Karpas-422 (cell line): ENCODE measurements at regions not wholly inside any gene's neighbourhood (a gene's known extent, or its start where the extent isn't known, plus 50 kb on each side); places are given as distances from the start of the nearest gene placed in this dataset.

ENCODE experiments used
- DNase-seq: peaks from one replicate; pipeline ENCODE4 v3.0.0-alpha.2; 2015
- H2AFZ ChIP-seq: fragments of 200-600 bp; sonication (generic); 2 replicates; pipeline ENCODE4 v1.6.1; 2014; ENCODE audit warnings: antibody characterized with exemption, low read length, mixed read lengths
- H3K27ac ChIP-seq: fragments of 200-600 bp; sonication (generic); 2 replicates; pipeline ENCODE4 v1.5.1; 2014; ENCODE audit warnings: mild to moderate bottlenecking, low read length, moderate library complexity
- H3K27me3 ChIP-seq: fragments of 200-600 bp; sonication (generic); 2 replicates; pipeline ENCODE4 v1.6.1; 2014; ENCODE audit warnings: low read length, mixed read lengths
- H3K36me3 ChIP-seq: fragments of 200-600 bp; sonication (generic); 2 replicates; pipeline ENCODE4 v1.6.1; 2014; ENCODE audit warnings: low read length, mixed read lengths; ENCODE audit not compliant: insufficient read depth
- H3K4me1 ChIP-seq: fragments of 200-600 bp; sonication (generic); 2 replicates; pipeline ENCODE4 v1.6.1; 2014; ENCODE audit warnings: mild to moderate bottlenecking, low read length, mixed read lengths
- H3K4me2 ChIP-seq: fragments of 200-600 bp; sonication (generic); 2 replicates; pipeline ENCODE4 v1.6.1; 2014; ENCODE audit warnings: low read length, low read depth, mild to moderate bottlenecking; ENCODE audit not compliant: poor library complexity, severe bottlenecking
- H3K4me3 ChIP-seq: fragments of 200-600 bp; sonication (generic); 2 replicates; pipeline ENCODE4 v1.5.1; 2014; ENCODE audit warnings: mild to moderate bottlenecking, antibody characterized with exemption, low read length, mixed read lengths
- H3K79me2 ChIP-seq: fragments of 200-600 bp; sonication (generic); 2 replicates; pipeline ENCODE4 v1.6.1; 2014; ENCODE audit warnings: mild to moderate bottlenecking, low read length, mixed read lengths
- H3K9ac ChIP-seq: fragments of 200-600 bp; sonication (generic); 2 replicates; pipeline ENCODE4 v1.6.0; 2014; ENCODE audit warnings: low read length
- H3K9me2 ChIP-seq: fragments of 200-600 bp; sonication (generic), shearing (Covaris generic); replicated peaks from 2 replicates; pipeline ENCODE4 v1.6.0; 2014; ENCODE audit warnings: mild to moderate bottlenecking, low read length, moderate library complexity; ENCODE audit not compliant: insufficient read depth
- H3K9me3 ChIP-seq: fragments of 300-700, 200-600 bp; sonication (generic); 2 replicates; pipeline ENCODE4 v1.6.1; 2014; ENCODE audit warnings: low read length, mixed read lengths
- H4K20me1 ChIP-seq: fragments of 200-600 bp; sonication (generic); 2 replicates; pipeline ENCODE4 v1.6.1; 2014; ENCODE audit warnings: mild to moderate bottlenecking, antibody characterized with exemption, low read length, low read depth; ENCODE audit not compliant: insufficient read depth

GRCh38 chr5:33179301-33179700 lies 261.5 kb upstream of the TARS1 start:
- Histone ChIP-seq H3K4me1 (no peaks in the 10 kb centered on the region), H3K36me3 (no peaks in the 10 kb centered on the region), H3K27me3 (no peaks in the 10 kb centered on the region), H3K79me2 (no peaks in the 10 kb centered on the region), H4K20me1 (no peaks in the 10 kb centered on the region), H3K4me3 (no peak overlapping the region), H3K9me3 (no peaks in the 10 kb centered on the region), H3K9me2 (no peaks in the 10 kb centered on the region), H3K4me2 (no peak overlapping the region), H2AFZ (no peak overlapping the region), H3K9ac (no peak overlapping the region), H3K27ac (no peak overlapping the region)
- DNase-seq = no peak

DNA sequence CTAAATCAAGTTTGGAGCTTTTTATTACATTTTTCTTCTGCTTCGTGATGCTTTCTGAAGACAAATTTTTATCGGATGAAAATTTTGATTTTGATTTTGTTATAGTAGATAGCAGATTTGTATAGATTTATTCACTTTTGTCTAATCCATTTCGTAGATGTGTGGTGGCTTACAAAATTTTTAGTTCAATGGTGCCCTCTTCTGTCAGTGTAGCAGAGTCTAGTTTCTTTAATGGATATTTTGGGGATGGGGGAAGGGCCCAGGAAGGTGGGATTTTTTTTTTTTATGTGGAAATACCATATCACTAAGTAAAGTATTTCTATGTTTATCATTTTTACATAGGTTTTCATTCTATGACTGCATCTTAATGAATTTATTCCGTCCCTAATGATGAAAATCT lies 259.9 kb upstream of the TARS1 start:
- no peak for DNase-seq

GRCh38 chr5:33182986-33183385 lies 257.8 kb upstream of the TARS1 start:
- Histone ChIP-seq H3K9ac (no peak overlapping the region), H2AFZ (no peak overlapping the region), H3K4me3 (no peak overlapping the region)

More for the DNA sequence above, 259.9 kb upstream of the TARS1 start:
- Histone ChIP-seq H3K9me3 (no peaks in the 10 kb centered on the region), H3K36me3 (no peaks in the 10 kb centered on the region), H3K9me2 (no peaks in the 10 kb centered on the region), H3K4me2 (no peak overlapping the region), H3K4me3 (no peak overlapping the region), H4K20me1 (no peaks in the 10 kb centered on the region), H3K79me2 (no peaks in the 10 kb centered on the region), H3K27ac (no peak overlapping the region), H3K27me3 (no peaks in the 10 kb centered on the region), H3K4me1 (no peaks in the 10 kb centered on the region), H3K9ac (no peak overlapping the region), H2AFZ (no peak overlapping the region)

GRCh38 chr5:33184367-33184766 lies 256.4 kb upstream of the TARS1 start:
- Histone ChIP-seq H3K79me2 (no peaks in the 10 kb centered on the region), H3K9me3 (no peaks in the 10 kb centered on the region), H4K20me1 (no peaks in the 10 kb centered on the region), H2AFZ (no peak overlapping the region), H3K27ac (no peak overlapping the region), H3K9ac (no peak overlapping the region), H3K4me2 (no peak overlapping the region), H3K4me1 (no peaks in the 10 kb centered on the region), H3K4me3 (no peak overlapping the region), H3K9me2 (no peaks in the 10 kb centered on the region), H3K36me3 (no peaks in the 10 kb centered on the region), H3K27me3 (no peaks in the 10 kb centered on the region)
- DNase-seq = no peak

More at GRCh38 chr5:33182986-33183385, 257.8 kb upstream of the TARS1 start:
- no peak overlapping the region for H3K27ac ChIP-seq
- H3K36me3 ChIP-seq = no peaks in the 10 kb centered on the region
- H3K4me1 ChIP-seq = no peaks in the 10 kb centered on the region
- no peak for DNase-seq
- no peaks in the 10 kb centered on the region for H4K20me1 ChIP-seq
- H3K27me3 ChIP-seq = no peaks in the 10 kb centered on the region
- H3K9me3 ChIP-seq = no peaks in the 10 kb centered on the region
- H3K4me2 ChIP-seq = no peak overlapping the region
- H3K79me2 ChIP-seq = no peaks in the 10 kb centered on the region
- H3K9me2 ChIP-seq = no peaks in the 10 kb centered on the region

DNA sequence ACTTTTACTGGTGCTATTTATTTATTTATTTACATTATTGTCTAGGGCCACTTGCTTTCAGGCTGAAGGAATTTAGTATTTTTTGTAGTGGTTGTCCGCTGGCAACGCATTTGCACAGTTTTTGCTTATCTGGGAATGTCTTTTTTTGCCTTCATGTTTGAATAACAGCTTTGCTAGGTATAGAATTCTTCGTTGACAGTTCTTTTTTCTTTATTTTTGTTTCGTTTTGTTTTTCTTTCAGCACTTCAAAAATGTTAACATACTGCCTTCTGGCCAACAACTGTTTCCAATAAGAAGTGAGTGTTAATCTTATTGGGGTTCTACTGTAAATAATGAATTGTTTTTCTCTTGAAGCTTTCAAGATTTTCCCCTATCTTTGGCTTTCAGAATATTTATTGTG lies 252.7 kb upstream of the TARS1 start:
- H3K79me2 ChIP-seq = no peaks in the 10 kb centered on the region
- no peaks in the 10 kb centered on the region for H3K4me1 ChIP-seq
- H3K9me2 ChIP-seq = no peaks in the 10 kb centered on the region

DNA sequence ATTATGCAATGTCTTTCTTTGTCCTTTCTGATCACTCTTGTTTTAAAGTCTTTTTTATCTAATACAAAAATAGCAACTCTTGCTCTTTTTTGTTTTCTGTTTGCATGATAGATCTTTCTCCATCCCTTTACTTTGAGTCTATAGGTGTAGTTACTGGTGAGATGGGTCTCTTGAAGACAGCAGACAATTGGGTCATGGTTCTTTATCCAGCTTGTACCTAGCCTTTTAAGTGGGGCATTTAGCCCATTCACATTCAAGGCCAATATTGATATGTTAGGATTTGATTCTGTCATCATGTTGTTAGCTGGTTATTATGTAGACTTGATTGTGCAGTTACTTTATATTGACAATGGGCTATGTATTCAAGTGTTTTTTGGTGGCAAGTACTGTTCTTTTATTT lies 245.9 kb upstream of the TARS1 start:
- Histone ChIP-seq H3K27me3 (no peaks in the 10 kb centered on the region), H3K4me1 (no peaks in the 10 kb centered on the region), H3K36me3 (no peaks in the 10 kb centered on the region), H3K9me3 (no peaks in the 10 kb centered on the region), H2AFZ (no peak overlapping the region), H3K4me2 (no peak overlapping the region), H3K79me2 (no peaks in the 10 kb centered on the region), H3K4me3 (no peak overlapping the region), H4K20me1 (no peaks in the 10 kb centered on the region), H3K9ac (no peak overlapping the region), H3K27ac (no peak overlapping the region), H3K9me2 (no peaks in the 10 kb centered on the region)
- DNase-seq = no peak

More for the DNA sequence above, 252.7 kb upstream of the TARS1 start:
- Histone ChIP-seq H3K36me3 (no peaks in the 10 kb centered on the region), H3K4me2 (no peak overlapping the region), H3K27ac (no peak overlapping the region), H2AFZ (no peak overlapping the region), H3K9me3 (no peaks in the 10 kb centered on the region), H3K4me3 (no peak overlapping the region), H3K9ac (no peak overlapping the region), H4K20me1 (no peaks in the 10 kb centered on the region), H3K27me3 (no peaks in the 10 kb centered on the region)
- DNase-seq = no peak

- Histone ChIP-seq H2AFZ (no peak overlapping the region), H3K4me2 (no peak overlapping the region), H3K4me1 (no peaks in the 10 kb centered on the region), H3K27ac (no peak overlapping the region), H3K4me3 (no peak overlapping the region), H3K9me3 (no peaks in the 10 kb centered on the region), H3K27me3 (no peaks in the 10 kb centered on the region), H3K9me2 (no peaks in the 10 kb centered on the region), H3K9ac (no peak overlapping the region), H4K20me1 (no peaks in the 10 kb centered on the region), H3K79me2 (no peaks in the 10 kb centered on the region), H3K36me3 (no peaks in the 10 kb centered on the region)
- no peak for DNase-seq
Observed at GRCh38 chr5:33195431-33196165, 245.2 kb upstream of the TARS1 start.

- Histone ChIP-seq H3K27ac (no peak overlapping the region), H3K9me2 (no peaks in the 10 kb centered on the region), H3K9ac (no peak overlapping the region), H3K4me2 (no peak overlapping the region), H3K27me3 (no peaks in the 10 kb centered on the region), H3K36me3 (no peaks in the 10 kb centered on the region), H3K79me2 (no peaks in the 10 kb centered on the region), H4K20me1 (no peaks in the 10 kb centered on the region), H2AFZ (no peak overlapping the region), H3K9me3 (no peaks in the 10 kb centered on the region), H3K4me3 (no peak overlapping the region), H3K4me1 (no peaks in the 10 kb centered on the region)
- no peak for DNase-seq
Observed at GRCh38 chr5:33198836-33199235, 241.9 kb upstream of the TARS1 start.
